GM19468 (cell line): ENCODE measurements at regions not wholly inside any gene's neighbourhood (a gene's known extent, or its start where the extent isn't known, plus 50 kb on each side); places are given as distances from the start of the nearest gene placed in this dataset.

ENCODE experiments used
- ATAC-seq: cut with Tn5 transposase; IDR thresholded peaks from one replicate; pipeline ENCODE4 v1.9.1; 2021; ENCODE audit warnings: mild to moderate bottlenecking, moderate library complexity, moderate number of reproducible peaks; ENCODE audit not compliant: unreplicated experiment; ENCODE audit errors: extremely low read depth

GRCh38 chr6:113146878-113147277, 710.3 kb upstream of the MARCKS start:
- ATAC-seq: no peak

- no peak for ATAC-seq
Observed at GRCh38 chr6:113147544-113147943, 709.6 kb upstream of the MARCKS start.

- ATAC-seq: no peak
Observed at GRCh38 chr6:113148566-113148965, 708.6 kb upstream of the MARCKS start.

GRCh38 chr6:113149511-113149910, 707.6 kb upstream of the MARCKS start:
- ATAC-seq: no peak

- ATAC-seq: no peak
Observed at GRCh38 chr6:113160306-113161017, 696.7 kb upstream of the MARCKS start.

GRCh38 chr6:113161018-113161315, 696.2 kb upstream of the MARCKS start:
- ATAC-seq: no peak

GRCh38 chr6:113162739-113163138, 694.4 kb upstream of the MARCKS start:
- no peak for ATAC-seq

GRCh38 chr6:113168057-113168456, 689.1 kb upstream of the MARCKS start:
- no peak for ATAC-seq

- no peak for ATAC-seq
Observed at GRCh38 chr6:113169484-113169883, 687.7 kb upstream of the MARCKS start.

GRCh38 chr6:113170454-113170853, 686.7 kb upstream of the MARCKS start:
- ATAC-seq: no peak

GRCh38 chr6:113171882-113172281, 685.3 kb upstream of the MARCKS start:
- ATAC-seq: no peak

- no peak for ATAC-seq
Observed at GRCh38 chr6:113172531-113172966, 684.6 kb upstream of the MARCKS start.

GRCh38 chr6:113178349-113178748, 678.8 kb upstream of the MARCKS start:
- no peak for ATAC-seq

GRCh38 chr6:113181164-113181563, 676.0 kb upstream of the MARCKS start:
- no peak for ATAC-seq

GRCh38 chr6:113182370-113183141, 674.6 kb upstream of the MARCKS start:
- ATAC-seq: no peak

GRCh38 chr6:113184291-113184690, 672.9 kb upstream of the MARCKS start:
- ATAC-seq: no peak

GRCh38 chr6:113184736-113185135, 672.4 kb upstream of the MARCKS start:
- no peak for ATAC-seq

- no peak for ATAC-seq
Observed at GRCh38 chr6:113185299-113185698, 671.8 kb upstream of the MARCKS start.

GRCh38 chr6:113187661-113188060, 669.5 kb upstream of the MARCKS start:
- no peak for ATAC-seq

GRCh38 chr6:113188962-113189361, 668.2 kb upstream of the MARCKS start:
- no peak for ATAC-seq

GRCh38 chr6:113190170-113190569, 667.0 kb upstream of the MARCKS start:
- ATAC-seq: no peak

GRCh38 chr6:113194090-113194489, 663.1 kb upstream of the MARCKS start:
- ATAC-seq: no peak
